Neural progenitor cell (in vitro differentiated cells): ENCODE measurements at regions not wholly inside any gene's neighbourhood (a gene's known extent, or its start where the extent isn't known, plus 50 kb on each side); places are given as distances from the start of the nearest gene placed in this dataset.

Experiments
- CTCF ChIP-seq: fragments of 200-600 bp; sonication (generic); IDR thresholded peaks from 2 replicates; pipeline ENCODE4 v1.5.1; 2017; ENCODE audit warnings: antibody characterized with exemption, mild to moderate bottlenecking
- EZH2 ChIP-seq: fragments of 200-600 bp; sonication (generic); IDR thresholded peaks from 2 replicates; pipeline ENCODE4 v1.6.1; 2017; ENCODE audit warnings: antibody characterized with exemption, mild to moderate bottlenecking, moderate library complexity

- TF ChIP-seq CTCF (no peak), EZH2 (no peak)
These were observed 1433.1 kb downstream of the PLA2G4A start for GRCh38 chr1:188261849-188262248.
